ENCODE measurements at regions not wholly inside any gene's neighbourhood (a gene's known extent, or its start where the extent isn't known, plus 50 kb on each side); places are given as distances from the start of the nearest gene placed in this dataset.
A peak's percentile ranks its signal among the peaks of the same experiment; 100 is the strongest.

- TF ChIP-seq USF1 (IDR thresholded peaks at IDR 0.05) = no peak
- TF ChIP-seq YY1 (IDR thresholded peaks at IDR 0.05; ENCODE audit: low read depth) = no peak
- TF ChIP-seq TEAD4 (IDR thresholded peaks at IDR 0.05) = no peak
- no peak for TF ChIP-seq CEBPB (IDR thresholded peaks at IDR 0.05)
Observed at GRCh38 chr4:20532871-20533870, 167.1 kb upstream of the PACRGL start.

DNA sequence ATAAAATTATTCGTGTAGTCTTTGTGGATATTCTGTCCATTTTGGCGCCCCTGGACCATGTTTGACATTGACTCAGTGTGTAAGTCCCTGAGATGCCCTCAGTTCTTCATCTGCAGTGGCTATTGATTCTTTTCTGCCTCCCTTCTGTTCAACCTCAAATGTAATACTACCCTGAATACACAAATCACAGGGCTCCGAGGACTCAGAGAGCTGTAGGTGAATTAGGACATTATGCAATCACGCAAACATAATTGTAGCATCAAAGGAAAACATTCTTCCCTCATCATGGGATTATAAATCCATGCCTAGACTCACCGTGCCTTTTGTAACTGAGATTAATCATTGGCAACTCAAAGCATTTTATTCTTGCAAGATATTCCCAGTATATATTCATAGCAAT lies 161.4 kb upstream of the PACRGL start:
- TF ChIP-seq EP300 (IDR thresholded peaks at IDR 0.05; ENCODE audit: borderline replicate concordance) = no peak
- no peak for TF ChIP-seq REST (IDR thresholded peaks at IDR 0.05; ENCODE audit: low read depth)
- no peak for TF ChIP-seq RAD21 (IDR thresholded peaks at IDR 0.05; ENCODE audit: low read depth)
- no peak for TF ChIP-seq NFIC (IDR thresholded peaks at IDR 0.05)
- no peak for TF ChIP-seq CEBPB (IDR thresholded peaks at IDR 0.05)
- TF ChIP-seq YY1 (IDR thresholded peaks at IDR 0.05; ENCODE audit: low read depth) = no peak
- no peak for TF ChIP-seq TAF1 (IDR thresholded peaks at IDR 0.05; ENCODE audit: low read depth)
- TF ChIP-seq TEAD4 (IDR thresholded peaks at IDR 0.05) = no peak

GRCh38 chr4:20543131-20543530 lies 157.1 kb upstream of the PACRGL start:
- TF ChIP-seq TCF12 (IDR thresholded peaks at IDR 0.05; ENCODE audit: low read depth) = no peak
- no peak for TF ChIP-seq FOXM1 (IDR thresholded peaks at IDR 0.05; ENCODE audit: borderline replicate concordance, low read depth)
- no peak for TF ChIP-seq RAD21 (IDR thresholded peaks at IDR 0.05; ENCODE audit: low read depth)
- TF ChIP-seq, protein P1, sequence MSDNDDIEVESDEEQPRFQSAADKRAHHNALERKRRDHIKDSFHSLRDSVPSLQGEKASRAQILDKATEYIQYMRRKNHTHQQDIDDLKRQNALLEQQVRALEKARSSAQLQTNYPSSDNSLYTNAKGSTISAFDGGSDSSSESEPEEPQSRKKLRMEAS (IDR thresholded peaks at IDR 0.05) = no peak
- TF ChIP-seq USF1 (IDR thresholded peaks at IDR 0.05) = no peak
- no peak for TF ChIP-seq EGR1 (IDR thresholded peaks at IDR 0.05)
- TF ChIP-seq EP300 (IDR thresholded peaks at IDR 0.05; ENCODE audit: borderline replicate concordance) = no peak
- TF ChIP-seq CEBPB (IDR thresholded peaks at IDR 0.05) = no peak
- TF ChIP-seq TAF1 (IDR thresholded peaks at IDR 0.05; ENCODE audit: low read depth) = no peak
- no peak for TF ChIP-seq REST (IDR thresholded peaks at IDR 0.05; ENCODE audit: low read depth)
- TF ChIP-seq TEAD4 (IDR thresholded peaks at IDR 0.05) = no peak
- TF ChIP-seq ZBTB7A (IDR thresholded peaks at IDR 0.05; ENCODE audit: low read depth) = no peak
- no peak for TF ChIP-seq YY1 (IDR thresholded peaks at IDR 0.05; ENCODE audit: low read depth)
- TF ChIP-seq CREB1 (IDR thresholded peaks at IDR 0.05; ENCODE audit: low read depth) = no peak
- no peak for TF ChIP-seq NFIC (IDR thresholded peaks at IDR 0.05)

GRCh38 chr4:20544645-20545044 lies 155.6 kb upstream of the PACRGL start:
- TF ChIP-seq, protein P1 (IDR thresholded peaks at IDR 0.05) = no peak
- TF ChIP-seq YY1 (IDR thresholded peaks at IDR 0.05; ENCODE audit: low read depth) (no peak), TCF12 (IDR thresholded peaks at IDR 0.05; ENCODE audit: low read depth) (no peak), RAD21 (IDR thresholded peaks at IDR 0.05; ENCODE audit: low read depth) (peak; percentile 63)

DNA sequence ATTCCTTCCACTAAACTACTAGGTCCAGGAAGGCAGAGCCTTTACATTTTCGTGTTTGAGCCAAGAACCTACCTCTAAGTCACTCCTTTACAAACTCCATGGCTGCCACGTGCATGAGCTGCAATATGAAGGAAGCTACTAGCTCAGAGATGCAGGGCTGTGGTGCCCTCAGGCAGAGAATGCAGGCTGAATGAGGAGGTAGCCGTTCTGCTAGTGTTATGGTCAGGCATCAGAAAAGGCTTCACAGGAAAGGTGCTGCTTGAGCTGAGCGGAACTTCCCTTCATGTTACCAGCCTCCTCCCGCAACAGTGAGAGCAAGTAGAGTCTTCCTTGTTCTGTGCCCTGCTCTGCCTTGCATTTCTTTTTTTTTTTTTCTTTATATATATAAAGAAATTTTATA lies 148.3 kb upstream of the PACRGL start:
- TF ChIP-seq TAF1 (IDR thresholded peaks at IDR 0.05; ENCODE audit: low read depth) = no peak

- TF ChIP-seq, protein P1 (IDR thresholded peaks at IDR 0.05) = no peak
- TF ChIP-seq USF1 (IDR thresholded peaks at IDR 0.05) (no peak), NFIC (IDR thresholded peaks at IDR 0.05) (no peak), CREB1 (IDR thresholded peaks at IDR 0.05; ENCODE audit: low read depth) (no peak), TEAD4 (IDR thresholded peaks at IDR 0.05) (no peak), EGR1 (IDR thresholded peaks at IDR 0.05) (no peak), TAF1 (IDR thresholded peaks at IDR 0.05; ENCODE audit: low read depth) (no peak), REST (IDR thresholded peaks at IDR 0.05; ENCODE audit: low read depth) (no peak), FOXM1 (IDR thresholded peaks at IDR 0.05; ENCODE audit: borderline replicate concordance, low read depth) (no peak), ZBTB7A (IDR thresholded peaks at IDR 0.05; ENCODE audit: low read depth) (no peak), EP300 (IDR thresholded peaks at IDR 0.05; ENCODE audit: borderline replicate concordance) (no peak), CEBPB (IDR thresholded peaks at IDR 0.05) (no peak), RAD21 (IDR thresholded peaks at IDR 0.05; ENCODE audit: low read depth) (no peak), YY1 (IDR thresholded peaks at IDR 0.05; ENCODE audit: low read depth) (no peak), TCF12 (IDR thresholded peaks at IDR 0.05; ENCODE audit: low read depth) (no peak)
Observed at GRCh38 chr4:20554134-20554533, 146.1 kb upstream of the PACRGL start.
